T-helper 1 cell (primary cell): ENCODE measurements at regions not wholly inside any gene's neighbourhood (a gene's known extent, or its start where the extent isn't known, plus 50 kb on each side); places are given as distances from the start of the nearest gene placed in this dataset.
"Not testable (repeated sequence)": the region's sequence is repeated elsewhere in the genome, so short reads cannot be mapped to it uniquely, and the experiment has no call there.

Experiments used
- DNase-seq, 5 donors: peaks; one replicate each; pipeline ENCODE4 v3.0.0-alpha.2; 2012 to 2020

DNA sequence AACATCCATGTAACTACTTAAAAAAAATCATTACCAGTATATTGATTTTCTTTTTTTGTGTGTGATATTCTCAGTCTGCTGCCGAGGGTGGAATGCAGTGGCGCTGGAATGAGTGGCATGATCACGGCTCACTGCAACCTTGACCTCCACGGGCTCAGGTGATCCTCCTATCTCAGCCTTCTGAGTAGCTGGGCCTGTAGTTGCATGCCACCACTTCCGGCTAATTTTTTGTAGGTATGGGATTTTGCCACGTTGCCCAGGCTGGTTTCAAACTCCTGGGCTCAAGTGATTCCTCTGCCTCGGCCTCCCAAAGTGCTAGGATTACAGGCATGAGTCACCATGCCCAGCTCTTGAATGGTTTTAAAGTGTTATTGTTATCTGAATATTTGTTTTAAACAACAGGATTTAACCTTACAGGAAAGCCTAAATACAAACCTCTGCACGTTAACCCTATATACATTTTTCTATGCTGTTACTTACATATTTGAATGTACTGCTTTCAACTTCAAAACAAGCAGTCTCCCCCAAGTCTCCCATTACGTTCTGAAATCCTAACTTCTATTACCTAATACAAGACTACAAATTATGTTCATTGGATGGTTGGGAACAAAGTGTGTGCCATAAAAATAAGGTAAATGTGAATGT lies 61.7 kb downstream of the KPNA2 start:
- DNase-seq, result no peak

DNA sequence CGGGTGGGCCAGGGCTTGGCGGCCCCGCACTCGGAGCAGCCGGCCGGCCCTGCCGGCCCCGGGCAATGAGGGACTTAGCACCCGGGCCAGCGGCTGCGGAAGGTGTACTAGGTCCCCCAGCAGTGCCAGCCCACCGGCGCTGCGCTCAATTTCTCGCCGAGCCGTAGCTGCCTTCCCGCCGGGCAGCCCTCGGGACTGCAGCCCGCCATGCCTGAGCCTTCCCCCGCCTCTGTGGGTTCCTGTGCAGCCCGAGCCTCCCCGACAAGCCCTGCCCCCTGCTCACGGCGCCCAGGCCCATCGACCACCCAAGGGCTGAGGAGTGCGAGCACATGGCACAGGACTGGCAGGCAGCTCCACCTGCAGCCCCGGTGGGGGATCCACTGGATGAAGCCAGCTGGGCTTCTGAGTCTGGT lies 63.8 kb downstream of the KPNA2 start:
- DNase-seq, result not testable (repeated sequence)

DNA sequence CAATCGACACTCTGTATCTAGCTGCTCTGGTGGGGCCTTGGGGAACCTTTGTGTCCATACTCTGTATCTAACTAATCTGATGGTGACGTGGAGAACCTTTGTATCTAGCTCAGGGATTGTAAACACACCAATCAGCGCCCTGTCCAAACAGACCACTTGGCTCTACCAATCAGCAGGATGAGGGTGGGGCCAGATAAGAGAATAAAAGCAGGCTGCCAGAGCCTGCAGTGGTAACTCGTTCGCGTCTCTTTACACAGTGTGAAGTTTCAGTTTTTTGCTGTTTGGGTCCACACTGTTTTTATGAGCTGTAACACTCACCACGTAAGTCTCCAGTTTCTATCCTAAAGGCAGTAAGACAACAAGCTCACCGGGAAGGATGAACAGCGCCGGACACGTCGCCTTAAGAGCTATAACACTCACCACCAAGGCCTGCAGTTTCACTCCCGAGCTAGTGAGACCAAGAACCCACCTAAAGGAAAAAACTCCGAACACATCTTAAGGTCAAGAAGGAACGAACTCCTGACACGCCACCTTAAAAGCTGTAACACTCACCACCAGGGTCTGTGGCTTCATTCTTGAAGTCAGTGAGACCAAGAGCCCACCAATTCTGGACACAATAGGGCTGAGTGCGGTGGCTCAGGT lies 64.6 kb downstream of the KPNA2 start:
- DNase-seq, result no peak

DNA sequence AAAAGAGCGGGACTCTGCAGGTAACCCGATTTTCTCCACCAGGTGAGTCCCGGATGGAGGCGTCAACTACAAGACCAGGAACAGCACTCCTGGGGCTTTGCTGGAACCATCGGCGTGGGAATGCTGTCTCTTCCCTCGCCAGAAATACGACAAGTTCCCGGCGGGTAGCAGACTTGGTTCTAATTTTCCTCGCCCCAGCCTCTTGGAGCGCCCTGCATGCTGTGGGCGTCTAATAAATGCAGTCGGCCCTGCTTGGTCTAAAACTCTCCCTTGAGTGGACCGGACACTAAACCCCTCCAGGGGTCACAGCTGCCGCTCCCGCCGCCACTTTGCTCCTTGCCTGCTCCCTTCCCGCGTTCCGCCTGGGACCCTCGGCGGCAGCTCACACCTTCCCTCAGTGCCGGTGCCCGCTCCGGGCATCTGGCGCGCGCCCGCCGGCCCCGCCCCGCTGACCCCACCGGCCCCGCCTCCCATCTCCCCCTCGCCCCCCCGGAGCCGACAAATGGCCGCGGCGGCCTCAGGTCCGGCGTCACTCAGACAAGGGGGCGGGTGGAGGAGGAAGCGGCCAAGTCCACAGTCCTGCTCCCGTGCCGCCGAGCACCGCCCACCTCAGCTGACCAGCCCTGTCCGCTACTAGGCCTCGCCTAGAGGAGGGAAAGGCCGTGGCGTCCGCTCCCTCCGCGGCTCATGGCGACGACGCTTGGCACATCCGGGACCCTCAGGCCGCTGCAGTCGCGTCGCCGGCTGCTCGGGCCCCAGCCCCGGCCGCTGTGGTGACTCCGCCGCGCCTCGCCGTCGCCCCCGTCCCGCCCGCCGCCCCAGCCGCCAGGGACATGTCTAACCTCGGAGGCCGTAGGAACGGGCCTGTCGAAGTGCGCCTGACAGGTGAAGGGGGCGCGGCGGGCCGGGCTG lies 65.8 kb downstream of the KPNA2 start:
- DNase-seq, result peak; percentile 50 to 67 (median 60)

GRCh38 chr17:68101987-68102314 lies 66.4 kb downstream of the KPNA2 start:
- DNase-seq, result no peak

DNA sequence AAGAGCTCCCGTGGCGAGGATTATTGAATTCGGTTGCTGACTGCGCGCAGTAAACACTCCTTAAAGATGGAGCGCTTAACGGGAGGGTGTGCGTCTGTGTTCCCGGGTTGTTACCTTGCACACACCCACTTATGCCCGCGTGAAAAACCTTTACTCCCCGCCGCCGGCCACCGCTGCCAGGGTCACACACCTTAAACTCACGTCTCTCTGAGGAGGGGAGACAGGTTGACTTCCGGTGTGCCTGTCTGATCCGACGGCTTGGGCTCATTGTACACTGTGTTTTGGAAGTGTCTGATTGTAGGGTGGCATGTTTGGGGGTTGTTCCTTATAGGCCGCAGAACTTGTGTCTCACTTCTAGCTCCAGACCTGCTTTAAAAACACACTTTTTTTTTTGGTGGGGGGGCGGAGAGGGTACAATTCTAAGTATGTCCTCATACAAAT lies 66.8 kb downstream of the KPNA2 start:
- DNase-seq, result peak in 2 of 5 donors; percentile 14 to 15

DNA sequence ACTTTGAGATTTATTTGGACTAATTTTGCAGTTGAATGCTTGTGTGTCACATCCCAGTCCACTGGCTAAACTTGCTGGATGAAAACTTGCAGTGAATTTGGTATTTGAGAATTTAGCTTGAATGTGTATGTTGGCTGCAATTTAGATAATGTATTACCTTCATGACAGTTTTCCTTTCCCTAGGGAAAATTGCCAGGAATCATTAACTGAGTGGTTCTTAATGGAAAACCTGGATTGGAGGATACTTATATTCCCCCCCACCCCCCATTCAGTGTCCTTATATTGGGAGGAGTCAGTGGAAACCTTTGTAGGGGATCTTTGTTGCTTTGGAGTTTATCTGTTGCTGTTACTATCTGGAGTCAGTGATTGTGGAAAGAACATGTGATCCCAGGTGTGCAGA lies 67.6 kb downstream of the KPNA2 start:
- no peak for DNase-seq

DNA sequence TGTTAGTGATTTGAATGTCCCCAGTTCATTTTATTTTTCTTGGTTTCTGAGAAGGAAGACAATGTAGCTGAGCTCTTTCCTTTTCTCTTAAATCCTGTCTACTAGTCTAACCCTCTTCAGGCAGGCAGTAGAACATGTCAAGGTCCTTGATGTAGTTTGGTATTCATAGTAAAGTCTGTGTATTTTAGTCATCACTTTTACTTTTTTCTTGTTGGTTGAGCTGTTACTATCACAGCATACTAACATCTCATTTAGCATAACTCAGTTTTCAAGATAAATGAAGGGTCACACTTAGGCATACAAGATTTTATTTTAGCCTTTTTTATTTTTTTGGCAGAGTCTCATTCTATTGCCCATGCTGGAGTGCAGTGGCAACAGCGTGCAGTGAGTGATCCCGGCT lies 70.5 kb downstream of the KPNA2 start:
- peak in 1 of 5 donors; percentile 13 for DNase-seq

DNA sequence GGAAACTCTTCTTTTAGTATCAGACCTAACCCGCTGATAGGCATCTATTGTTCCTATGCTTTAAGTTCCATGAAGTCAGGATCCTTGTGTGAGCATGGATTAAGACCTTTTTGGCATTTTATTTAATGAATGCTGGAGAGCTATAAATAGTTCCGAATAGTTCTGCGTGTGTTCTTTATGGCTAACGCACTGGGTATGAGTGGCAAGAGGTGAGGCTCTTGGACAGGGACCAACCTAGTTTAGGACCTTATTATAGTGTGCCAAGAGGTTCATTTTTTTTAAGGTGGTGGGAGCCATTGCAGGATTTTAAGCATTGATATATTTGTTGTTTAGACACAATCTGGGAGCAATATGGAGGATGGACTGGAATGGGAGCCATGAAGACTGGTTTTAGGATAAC lies 71.8 kb downstream of the KPNA2 start:
- DNase-seq, result no peak

- DNase-seq, result no peak
Measured at GRCh38 chr17:68108313-68109000, 72.9 kb downstream of the KPNA2 start.

- DNase-seq, result not testable (repeated sequence)
Measured at GRCh38 chr17:68109404-68109803, 73.9 kb downstream of the KPNA2 start.

- not testable (repeated sequence) for DNase-seq
Measured at GRCh38 chr17:68116211-68116610, 80.7 kb downstream of the KPNA2 start.

- no peak for DNase-seq
Measured at GRCh38 chr17:68122587-68122986, 87.1 kb downstream of the KPNA2 start.

DNA sequence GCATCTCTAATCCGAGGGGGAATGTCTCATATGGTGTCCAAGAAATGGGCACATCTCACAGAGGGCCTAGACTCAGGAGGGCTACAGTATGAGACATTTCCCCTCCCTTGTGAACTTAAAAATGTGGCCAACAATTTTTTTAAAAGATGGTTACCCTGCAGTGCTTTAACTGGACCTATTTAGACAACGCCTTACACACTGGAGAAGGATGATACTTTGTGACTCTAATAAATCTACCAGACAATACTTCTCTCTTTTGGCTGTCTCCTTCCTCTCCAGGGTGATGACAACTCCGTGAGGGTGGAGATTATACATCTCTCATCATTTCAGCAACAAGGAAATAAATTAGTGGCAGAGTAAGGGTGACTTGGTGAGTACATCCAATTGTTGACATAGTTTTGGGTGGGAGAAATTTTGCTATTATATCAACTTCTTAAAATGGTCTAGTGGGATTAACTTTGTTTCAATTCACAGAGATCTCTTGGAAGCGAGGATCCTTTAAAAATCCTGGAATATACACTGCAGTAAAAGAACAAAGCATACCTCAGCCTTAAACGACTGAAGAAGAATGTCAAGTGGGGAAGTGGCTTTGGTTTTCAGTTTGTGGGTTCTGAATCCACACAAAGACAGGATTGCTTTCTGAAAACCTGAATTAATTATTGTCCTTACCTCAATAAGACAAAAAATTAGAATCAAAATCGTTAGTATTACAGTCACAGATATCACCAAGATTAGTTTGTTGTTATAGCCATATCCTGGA lies 89.8 kb downstream of the KPNA2 start:
- no peak for DNase-seq

DNA sequence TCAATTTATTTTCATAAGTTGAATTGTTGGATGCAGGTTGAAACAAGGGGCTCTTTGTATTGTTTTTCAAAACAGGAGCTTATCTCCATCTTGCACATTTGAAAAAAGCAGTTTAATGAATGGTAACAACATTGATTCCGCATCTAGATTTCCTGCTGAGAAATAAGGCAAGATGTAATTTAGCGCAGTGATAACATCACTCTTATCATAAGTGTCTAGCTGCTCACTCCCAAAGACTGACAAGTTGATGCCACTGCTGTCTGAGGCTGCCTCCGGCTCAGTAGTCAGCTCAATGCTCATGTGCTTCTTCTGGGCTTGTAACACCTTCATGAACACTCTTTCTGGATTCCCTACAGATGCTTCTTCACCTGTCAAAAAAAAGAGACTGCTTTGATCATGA lies 92.4 kb downstream of the KPNA2 start:
- no peak for DNase-seq

DNA sequence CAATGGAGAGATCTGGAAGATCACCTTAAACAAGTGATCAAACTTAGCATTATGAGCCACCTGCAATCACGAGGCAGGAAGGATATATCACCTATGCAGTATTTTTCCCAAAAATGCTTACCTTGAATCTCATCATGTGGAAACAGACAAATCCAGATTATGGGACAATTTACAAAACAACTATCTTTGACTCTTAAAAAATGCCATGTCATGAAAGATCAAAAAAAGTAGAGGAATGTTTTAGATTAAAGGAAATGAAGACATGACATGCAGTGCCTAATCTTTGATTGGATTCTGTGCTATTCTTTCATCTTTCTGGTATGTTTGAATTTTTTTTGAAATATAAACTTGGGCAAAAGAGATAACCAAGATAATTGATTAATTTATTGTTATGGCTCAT lies 95.9 kb downstream of the KPNA2 start:
- no peak for DNase-seq

- DNase-seq, result no peak
Measured at GRCh38 chr17:68133346-68134045, 98.0 kb downstream of the KPNA2 start.

GRCh38 chr17:68134046-68134637 lies 98.6 kb downstream of the KPNA2 start:
- DNase-seq, result no peak

DNA sequence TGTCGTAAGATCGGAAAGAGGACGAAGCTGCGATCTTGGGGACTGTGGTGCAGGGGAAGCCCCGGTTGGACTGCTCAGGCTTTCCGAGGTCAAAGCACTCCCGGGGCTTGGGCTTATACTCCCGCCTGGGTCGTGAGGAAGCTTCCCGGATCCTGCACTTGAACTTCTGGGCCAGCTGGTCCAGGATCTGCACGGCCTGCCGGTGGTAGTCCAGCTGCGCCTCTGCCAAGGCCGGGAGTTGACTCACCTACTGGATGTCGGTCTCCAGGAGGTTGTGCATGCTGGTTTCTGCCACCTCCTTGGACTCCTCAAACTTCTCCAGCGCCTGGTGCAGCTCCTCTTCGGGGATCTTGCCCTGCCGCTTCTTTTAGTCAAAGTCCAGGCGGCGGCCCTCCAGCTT lies 99.2 kb downstream of the KPNA2 start:
- no peak for DNase-seq

DNA sequence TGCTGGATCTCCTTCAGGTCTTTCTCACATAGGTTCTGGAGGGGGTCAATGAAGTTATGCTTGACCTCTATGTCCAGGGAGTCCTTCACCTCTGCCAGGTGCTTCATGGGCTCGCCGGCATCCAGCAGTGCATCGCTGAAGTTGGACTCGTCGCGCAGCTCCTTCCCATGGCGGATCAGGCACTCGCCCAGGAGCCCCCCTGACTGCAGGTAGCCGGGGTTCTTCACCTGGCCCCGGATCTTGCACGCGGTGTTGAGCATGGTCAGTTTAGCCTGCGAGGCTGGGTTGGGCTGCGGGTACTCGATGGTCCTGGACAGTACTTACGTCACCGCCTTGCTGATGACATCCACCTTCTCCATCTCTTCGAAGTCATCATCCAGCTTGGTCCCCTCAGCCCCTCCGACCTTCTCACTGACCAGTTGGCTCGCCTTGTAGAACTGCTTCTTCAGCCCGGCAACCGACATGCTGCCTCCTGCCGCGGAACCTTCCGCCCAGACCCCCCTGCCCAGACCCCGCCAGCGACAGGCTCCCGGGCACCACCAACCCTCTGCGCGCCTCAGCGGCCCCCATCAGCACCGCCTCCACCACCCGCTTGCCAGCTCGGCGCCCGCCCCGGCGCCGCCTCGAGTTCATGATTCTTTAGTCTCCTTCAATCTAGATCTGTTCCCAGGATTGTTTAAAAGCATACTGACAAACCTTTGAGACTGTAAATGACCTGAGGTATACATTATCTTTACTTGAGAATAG lies 99.8 kb downstream of the KPNA2 start:
- DNase-seq, result no peak

GRCh38 chr17:68141050-68141449 lies 105.5 kb downstream of the KPNA2 start:
- no peak for DNase-seq
